NAMALWA (cell line): ENCODE measurements at regions not wholly inside any gene's neighbourhood (a gene's known extent, or its start where the extent isn't known, plus 50 kb on each side); places are given as distances from the start of the nearest gene placed in this dataset.

Experiments
- DNase-seq: peaks from one replicate; pipeline ENCODE4 v3.0.0-alpha.2; 2015; ENCODE audit warnings: low spot score

DNA sequence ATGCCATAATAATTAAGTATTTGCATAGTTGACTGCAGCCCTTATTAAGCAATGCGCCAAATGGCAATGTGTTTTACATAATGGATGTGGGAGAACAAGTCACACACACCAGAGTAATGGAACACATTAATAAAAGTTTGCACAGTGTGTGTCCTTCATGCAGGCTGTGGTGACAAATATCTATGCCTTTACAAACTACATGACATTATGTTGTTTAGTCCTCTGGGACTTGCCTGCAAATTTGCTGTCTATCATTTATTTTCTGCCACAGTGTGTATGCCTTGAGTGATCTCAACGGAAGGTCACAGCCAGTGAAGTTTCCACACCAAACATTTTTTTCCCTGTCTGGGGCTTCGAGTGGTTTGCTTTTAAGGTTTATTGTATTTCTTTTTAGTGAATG lies 175.2 kb upstream of the TMEFF2 start:
- DNase-seq, result no peak

GRCh38 chr2:192357217-192357616 lies 162.5 kb upstream of the TMEFF2 start:
- DNase-seq, result no peak

DNA sequence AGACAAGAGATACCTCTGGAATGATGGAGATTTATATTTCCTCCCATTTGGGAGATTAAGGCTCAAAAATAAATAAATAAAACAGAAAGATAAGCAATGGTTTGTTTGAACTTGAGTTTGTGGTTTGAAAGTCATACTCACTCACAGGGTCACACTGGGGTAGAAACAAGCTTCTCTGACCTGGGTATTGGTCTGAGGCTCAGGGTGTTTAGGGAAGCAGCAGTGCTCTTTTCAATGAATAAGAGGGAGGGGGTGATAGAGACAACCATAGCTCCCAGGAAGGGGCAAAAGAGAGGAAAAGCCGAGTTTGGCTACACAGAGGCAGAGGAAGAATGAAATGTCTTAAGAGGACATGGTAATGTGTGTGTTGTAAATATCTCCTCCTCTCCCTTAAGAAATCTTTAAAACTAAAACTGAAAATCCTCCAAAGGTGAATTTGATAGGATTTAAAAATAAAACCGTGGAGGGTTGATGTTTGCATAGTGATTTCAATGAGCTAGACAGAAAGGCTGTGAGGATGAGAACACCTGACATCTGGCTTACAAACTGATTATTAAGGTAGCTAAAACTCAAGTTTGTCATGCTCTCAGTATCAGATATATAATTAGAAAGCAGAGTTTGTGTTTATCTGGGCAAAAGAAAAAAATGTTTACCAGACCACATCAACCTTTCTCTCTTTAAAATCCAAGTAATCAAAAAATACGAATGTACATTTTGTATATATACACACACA lies 159.9 kb upstream of the TMEFF2 start:
- no peak for DNase-seq

GRCh38 chr2:192347542-192347941 lies 152.8 kb upstream of the TMEFF2 start:
- DNase-seq, result no peak

DNA sequence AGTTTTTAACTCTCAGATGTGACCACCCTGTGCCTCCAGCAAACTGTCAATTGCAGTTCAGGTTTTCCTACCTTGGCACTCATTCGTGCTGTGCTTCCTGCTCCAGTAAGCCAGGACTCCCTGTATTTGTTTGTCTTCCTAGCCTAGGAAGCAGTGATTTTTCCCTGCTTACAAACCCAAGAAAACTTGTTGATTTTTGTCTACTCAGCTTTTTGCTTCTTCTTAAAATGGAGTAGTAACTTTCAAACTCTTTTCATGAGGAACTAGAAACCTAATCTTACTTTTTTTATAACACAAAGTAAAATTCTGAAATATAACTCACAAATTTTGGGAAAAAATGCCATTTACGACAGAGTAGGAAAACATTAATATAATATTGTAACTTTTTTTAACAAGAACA lies 150.6 kb upstream of the TMEFF2 start:
- DNase-seq, result no peak

GRCh38 chr2:192333642-192334041 lies 138.9 kb upstream of the TMEFF2 start:
- DNase-seq, result no peak

DNA sequence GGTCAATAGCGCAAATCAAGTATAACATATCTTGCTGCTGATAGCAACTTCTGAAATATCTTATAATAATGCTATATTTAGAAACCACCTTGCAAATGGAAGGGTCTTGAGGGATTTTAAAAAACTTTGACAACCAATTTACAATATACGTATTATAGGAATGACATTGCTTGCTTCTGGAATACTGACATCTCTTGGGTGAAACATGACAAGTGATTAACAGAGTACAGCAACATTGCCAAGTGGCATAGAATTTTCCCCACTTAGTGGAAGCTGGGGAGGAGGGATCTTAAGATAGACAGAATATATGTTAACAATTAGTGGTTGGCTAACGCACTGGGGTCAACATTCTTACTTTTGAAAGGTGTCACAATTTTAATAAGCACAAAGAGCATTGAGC lies 133.6 kb upstream of the TMEFF2 start:
- no peak for DNase-seq

DNA sequence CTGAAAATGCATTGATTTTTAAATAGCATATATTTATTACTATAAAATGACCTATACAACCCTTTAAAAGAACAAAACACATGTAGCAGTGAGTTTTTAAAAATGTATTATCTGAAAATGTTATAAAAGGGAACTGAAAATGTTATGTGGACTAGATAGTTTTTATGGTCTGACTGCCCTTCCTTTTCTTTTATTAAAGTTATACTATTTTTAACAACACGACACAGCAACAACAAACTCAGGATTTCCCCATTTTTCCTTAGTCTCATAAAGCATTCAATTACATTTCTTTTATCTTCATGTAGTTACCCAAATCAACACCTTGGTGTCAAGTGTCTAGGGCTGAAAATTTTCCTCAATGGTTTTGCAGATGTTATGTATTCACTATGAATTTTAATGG lies 132.8 kb upstream of the TMEFF2 start:
- DNase-seq, result no peak

DNA sequence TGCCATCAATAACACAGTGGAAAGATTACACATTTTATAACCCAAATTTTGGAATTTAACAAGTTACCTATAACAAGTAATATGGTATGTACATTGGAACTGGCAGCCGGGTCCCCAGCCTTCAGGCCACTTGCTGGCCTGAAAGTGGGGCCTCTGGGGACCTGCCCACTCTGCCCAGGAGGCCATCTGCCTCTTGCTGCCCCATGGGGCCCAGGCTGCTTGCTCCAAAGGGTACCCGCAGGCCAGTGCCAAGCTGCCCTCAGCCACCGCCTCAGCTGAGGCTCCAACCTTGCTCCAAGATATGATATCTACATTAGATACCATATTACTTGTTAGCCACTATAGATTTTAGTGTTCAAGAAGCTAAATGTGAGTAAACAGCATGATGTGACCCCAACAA lies 120.8 kb upstream of the TMEFF2 start:
- DNase-seq, result no peak

DNA sequence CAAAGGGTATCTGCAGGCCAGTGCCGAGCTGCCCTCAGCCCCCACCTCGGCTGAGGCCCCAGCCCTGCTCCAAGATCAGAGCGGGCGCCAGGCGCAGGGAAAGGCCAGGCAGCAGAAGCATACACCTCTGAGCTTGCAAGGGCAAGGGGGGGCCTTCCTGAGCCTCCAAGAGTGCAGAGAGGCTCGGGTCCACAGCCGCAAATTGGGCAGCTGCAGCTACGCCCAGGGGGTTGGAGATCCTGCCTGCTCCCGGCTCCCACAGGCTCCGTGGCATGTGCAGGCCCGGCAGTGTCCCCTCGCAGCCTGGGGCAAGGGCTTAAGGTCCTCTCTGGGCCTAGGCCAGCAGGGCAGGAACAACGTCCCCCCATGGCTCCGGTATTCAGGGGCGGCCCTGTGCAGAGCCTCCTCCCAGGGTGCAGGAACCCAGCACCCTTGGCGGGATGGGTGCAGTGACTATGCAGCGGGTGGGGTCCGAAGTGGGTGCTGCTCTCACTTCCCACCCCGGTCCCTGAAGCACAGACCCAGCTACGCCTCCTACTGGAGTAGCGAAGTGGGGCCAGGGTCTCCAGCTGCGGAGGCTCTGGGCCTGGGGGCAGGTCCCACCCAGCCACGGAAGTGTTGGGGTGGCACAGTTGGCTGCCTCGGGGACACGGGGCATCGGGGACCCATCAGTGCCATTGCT lies 120.2 kb upstream of the TMEFF2 start:
- no peak for DNase-seq

GRCh38 chr2:192313773-192314172 lies 119.0 kb upstream of the TMEFF2 start:
- no peak for DNase-seq

DNA sequence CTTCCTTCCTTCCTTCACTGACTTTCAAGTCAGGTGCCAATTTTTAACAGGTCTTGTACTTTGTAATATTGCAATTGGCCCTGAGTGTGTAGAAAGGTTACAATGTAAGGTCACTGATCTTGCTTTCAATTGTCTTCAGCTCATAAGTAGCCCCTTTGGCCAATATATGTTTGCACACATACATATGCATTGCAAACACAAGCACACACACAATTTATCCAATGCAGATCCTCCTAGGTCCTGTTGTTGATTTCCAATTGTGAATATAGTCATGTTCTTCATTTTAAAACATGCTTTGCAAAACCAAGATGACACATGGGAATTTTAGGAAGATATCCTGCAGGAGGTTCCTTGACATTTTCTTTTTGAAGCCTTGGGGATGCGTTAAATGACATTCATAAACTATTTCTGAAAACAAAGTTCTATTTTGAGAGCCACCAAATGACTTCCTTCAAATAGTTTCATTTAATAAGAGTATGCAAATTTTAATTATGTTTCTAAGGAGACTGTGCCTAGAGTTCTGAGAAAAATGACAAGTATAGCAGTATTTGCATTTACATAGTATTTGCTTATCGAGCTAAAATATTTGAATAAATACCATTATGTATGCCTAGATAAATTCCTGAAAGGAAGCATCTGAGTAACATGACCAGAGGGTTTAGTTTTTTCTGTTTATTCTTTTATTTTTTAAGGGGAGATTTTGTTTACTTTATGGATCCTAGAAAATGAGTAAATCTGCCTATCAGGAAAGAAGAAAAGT lies 117.1 kb upstream of the TMEFF2 start:
- no peak for DNase-seq

- DNase-seq, result no peak
Measured at GRCh38 chr2:192307530-192307929, 112.8 kb upstream of the TMEFF2 start.

GRCh38 chr2:192298664-192299063 lies 103.9 kb upstream of the TMEFF2 start:
- DNase-seq, result no peak

- DNase-seq, result no peak
Measured at GRCh38 chr2:192292478-192292877, 97.7 kb upstream of the TMEFF2 start.

GRCh38 chr2:192288295-192288694 lies 93.6 kb upstream of the TMEFF2 start:
- DNase-seq, result no peak

GRCh38 chr2:192286093-192286701 lies 91.5 kb upstream of the TMEFF2 start:
- peak; percentile 46 for DNase-seq

- no peak for DNase-seq
Measured at GRCh38 chr2:192283450-192283849, 88.7 kb upstream of the TMEFF2 start.

- DNase-seq, result no peak
Measured at GRCh38 chr2:192278701-192279100, 84.0 kb upstream of the TMEFF2 start.

- no peak for DNase-seq
Measured at GRCh38 chr2:192277494-192278109, 82.9 kb upstream of the TMEFF2 start.

DNA sequence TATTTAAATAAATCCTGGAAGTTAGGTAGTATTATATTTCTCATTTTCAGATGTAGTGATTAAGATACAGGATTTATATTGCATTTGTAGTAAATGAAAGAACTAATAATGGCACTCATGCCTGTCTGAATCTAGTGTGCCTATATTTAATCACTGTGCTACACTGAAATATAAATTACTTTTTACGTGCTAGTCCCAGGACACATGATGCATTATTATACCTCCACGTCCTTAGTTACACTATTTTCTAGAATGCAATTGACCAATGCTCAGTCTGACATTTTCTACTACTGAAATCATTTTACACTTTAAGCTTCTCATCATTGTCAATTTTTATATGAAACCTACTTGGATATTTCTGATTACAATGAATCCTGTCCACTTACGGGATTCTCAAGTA lies 80.9 kb upstream of the TMEFF2 start:
- DNase-seq, result no peak

- no peak for DNase-seq
Measured at GRCh38 chr2:192267484-192267883, 72.8 kb upstream of the TMEFF2 start.
